ENCODE measurements at regions not wholly inside any gene's neighbourhood (a gene's known extent, or its start where the extent isn't known, plus 50 kb on each side); places are given as distances from the start of the nearest gene placed in this dataset.

DNA sequence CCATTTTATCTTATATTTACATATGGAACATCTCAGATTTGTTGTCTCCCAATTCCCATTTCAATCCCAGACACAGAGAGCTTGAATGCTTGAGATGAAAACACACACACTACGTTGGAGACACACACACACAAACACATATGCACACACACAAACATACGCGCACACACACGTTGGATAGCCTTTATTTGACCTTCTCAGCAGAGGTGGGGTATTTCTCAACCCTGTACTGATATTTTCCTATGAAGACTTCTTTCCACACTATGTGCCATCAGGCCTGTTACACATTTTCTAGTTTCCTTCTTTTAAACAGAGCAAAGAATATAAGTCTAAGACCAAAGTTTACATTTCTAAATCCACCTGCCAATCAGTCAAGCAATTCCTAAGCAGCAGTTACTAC lies 291.0 kb downstream of the TAF11L14 start:
- Histone ChIP-seq H3K27ac (ENCODE audit: low read depth in 1 of 2, low read length in 2 of 2) (no peak overlapping the region), H3K27me3 (ENCODE audit: control insufficient read depth in 1 of 2, insufficient read depth in 2 of 2, low read length in 1 of 2) (no peaks in the 10 kb centered on the region), H3K4me3 (ENCODE audit: low read length in 2 of 2) (no peak overlapping the region), H3K36me3 (ENCODE audit: control insufficient read depth in 1 of 2, insufficient read depth in 2 of 2, low read length in 1 of 2) (no peaks in the 10 kb centered on the region), H3K9me3 (ENCODE audit: control insufficient read depth, low read length) (no peaks in the 10 kb centered on the region), H3K4me1 (ENCODE audit: control insufficient read depth in 1 of 2, insufficient read depth in 2 of 2, low read length in 2 of 2) (no peaks in the 10 kb centered on the region)
- ATAC-seq (ENCODE audit: low FRiP score) (no peak), DNase-seq (no peak)
- WGBS, 2 donors: 81 to 87% methylated on average over 4 of the region's 4 CpGs
- intact Hi-C loops (cut with DNase I): loop anchor here in 1 of 2 donors (10.0 kb wide), 1 partner anchor 710 kb away; the partner anchor contains the start of gene BASP1

DNA sequence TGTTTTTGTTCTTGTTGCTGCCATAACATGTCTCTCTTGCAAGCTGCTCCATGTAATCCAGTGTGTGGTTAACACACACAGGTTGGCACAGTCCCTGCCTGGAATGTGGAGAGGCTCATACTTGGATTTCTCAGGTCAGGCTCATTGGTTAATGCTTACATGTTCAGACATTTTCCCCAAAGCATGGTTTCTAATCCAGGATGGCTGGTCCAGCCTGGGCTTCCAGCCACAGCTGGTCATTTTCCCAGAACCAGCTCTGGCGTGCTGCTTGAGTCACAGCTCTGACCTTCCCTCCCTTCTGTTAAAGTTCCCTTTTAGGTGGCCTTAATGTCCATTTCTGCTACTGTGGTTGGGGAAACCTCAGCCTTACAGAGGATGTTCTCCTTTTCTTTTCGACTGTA lies 294.3 kb downstream of the TAF11L14 start:
- no peaks in the 10 kb centered on the region for H3K27me3 ChIP-seq (ENCODE audit: control insufficient read depth in 1 of 2, insufficient read depth in 2 of 2, low read length in 1 of 2)
- no peak overlapping the region for H3K4me3 ChIP-seq (ENCODE audit: low read length in 2 of 2)
- intact Hi-C loops (cut with DNase I): loop anchor here in 1 of 2 donors (10.0 kb wide), 1 partner anchor 714 kb away; the partner anchor contains the start of gene BASP1
- DNase-seq (peak; percentile 73 to 78), ATAC-seq (ENCODE audit: low FRiP score) (peak; percentile 77)
- H3K36me3 ChIP-seq (ENCODE audit: control insufficient read depth in 1 of 2, insufficient read depth in 2 of 2, low read length in 1 of 2): no peaks in the 10 kb centered on the region
- no peaks in the 10 kb centered on the region for H3K4me1 ChIP-seq (ENCODE audit: control insufficient read depth in 1 of 2, insufficient read depth in 2 of 2, low read length in 2 of 2)
- H3K9me3 ChIP-seq (ENCODE audit: control insufficient read depth, low read length): peaks cover 3% of the 10 kb centered on the region
- H3K27ac ChIP-seq (ENCODE audit: low read depth in 1 of 2, low read length in 2 of 2): peak overlapping the region in 1 of 2 donors; percentile 57
- WGBS, 2 donors: 14 to 21% methylated on average over 2 of the region's 2 CpGs

DNA sequence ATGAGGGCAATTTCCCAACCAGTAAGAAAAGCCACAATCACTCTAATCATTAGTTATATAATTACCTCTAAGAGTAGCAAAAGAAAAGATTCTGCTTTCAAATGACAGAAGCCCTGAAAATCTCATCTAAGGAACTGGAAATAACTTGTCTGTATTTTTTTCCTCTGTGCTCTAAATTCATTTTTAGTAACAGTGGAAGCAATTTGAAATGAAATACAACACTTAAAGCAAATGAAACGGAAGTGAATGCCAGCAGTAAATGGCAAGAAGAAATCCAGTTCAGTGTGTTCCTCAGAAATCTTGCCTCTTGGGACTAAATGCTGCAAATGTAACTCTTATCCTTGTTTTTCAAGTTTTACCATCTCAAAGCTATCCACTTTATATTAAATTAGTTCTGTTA lies 294.9 kb downstream of the TAF11L14 start:
- Histone ChIP-seq H3K4me3 (ENCODE audit: low read length in 2 of 2) (no peak overlapping the region), H3K9me3 (ENCODE audit: control insufficient read depth, low read length) (peaks cover 3% of the 10 kb centered on the region), H3K27ac (ENCODE audit: low read depth in 1 of 2, low read length in 2 of 2) (peak overlapping the region in 1 of 2 donors; percentile 57), H3K4me1 (ENCODE audit: control insufficient read depth in 1 of 2, insufficient read depth in 2 of 2, low read length in 2 of 2) (no peaks in the 10 kb centered on the region), H3K36me3 (ENCODE audit: control insufficient read depth in 1 of 2, insufficient read depth in 2 of 2, low read length in 1 of 2) (no peaks in the 10 kb centered on the region), H3K27me3 (ENCODE audit: control insufficient read depth in 1 of 2, insufficient read depth in 2 of 2, low read length in 1 of 2) (no peaks in the 10 kb centered on the region)
- no peak for DNase-seq
- intact Hi-C loops (cut with DNase I): loop anchor here in 1 of 2 donors (10.0 kb wide), 1 partner anchor 714 kb away; the partner anchor contains the start of gene BASP1
- 0 to 9% methylated on average over 1 of the region's 1 CpG for WGBS, 2 donors
- ATAC-seq (ENCODE audit: low FRiP score): no peak

DNA sequence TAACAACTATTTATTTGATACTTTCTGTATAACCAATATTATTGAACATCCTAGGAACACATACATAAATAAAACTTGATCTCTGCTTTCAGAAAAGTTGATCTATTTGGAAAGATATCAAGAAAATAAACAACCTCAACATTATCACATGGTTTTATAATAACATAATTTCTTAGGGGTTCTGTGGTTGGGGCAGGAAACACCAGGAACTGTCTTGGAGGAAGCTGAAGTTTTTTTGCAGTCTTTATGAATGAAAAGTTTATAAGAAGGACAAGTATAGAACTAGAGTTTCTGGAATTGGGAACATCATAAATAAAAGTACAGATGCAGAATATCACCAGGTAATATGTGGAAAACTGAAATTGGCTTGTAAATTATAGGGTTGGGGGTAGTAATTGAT lies 296.1 kb downstream of the TAF11L14 start:
- Histone ChIP-seq H3K36me3 (ENCODE audit: control insufficient read depth in 1 of 2, insufficient read depth in 2 of 2, low read length in 1 of 2) (no peaks in the 10 kb centered on the region), H3K4me3 (ENCODE audit: low read length in 2 of 2) (no peak overlapping the region), H3K27ac (ENCODE audit: low read depth in 1 of 2, low read length in 2 of 2) (no peak overlapping the region), H3K9me3 (ENCODE audit: control insufficient read depth, low read length) (peaks cover 3% of the 10 kb centered on the region), H3K27me3 (ENCODE audit: control insufficient read depth in 1 of 2, insufficient read depth in 2 of 2, low read length in 1 of 2) (no peaks in the 10 kb centered on the region), H3K4me1 (ENCODE audit: control insufficient read depth in 1 of 2, insufficient read depth in 2 of 2, low read length in 2 of 2) (no peaks in the 10 kb centered on the region)
- ATAC-seq (ENCODE audit: low FRiP score) (no peak), DNase-seq (no peak)
- intact Hi-C loops (cut with DNase I): no loop called here

DNA sequence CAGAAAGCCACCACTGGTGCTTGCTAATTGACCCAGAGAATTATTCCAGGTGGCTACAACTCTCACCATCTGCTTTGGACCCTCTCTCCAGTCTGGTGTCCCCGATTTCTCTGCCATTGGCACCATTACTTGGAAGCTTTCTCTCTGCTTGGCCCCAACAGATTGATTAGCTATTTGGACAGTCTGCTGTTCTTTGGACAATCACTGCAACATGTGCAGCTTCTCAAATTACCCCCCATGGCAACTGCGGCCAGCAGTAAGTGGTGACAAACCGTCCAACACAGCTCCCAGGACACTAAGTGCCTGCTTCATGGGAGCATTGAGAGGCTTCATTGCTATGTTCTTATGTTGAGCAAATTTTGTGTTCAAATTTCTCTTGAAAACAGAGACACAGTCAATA lies 309.8 kb downstream of the TAF11L14 start:
- intact Hi-C loops (cut with DNase I): no loop called here
- Histone ChIP-seq H3K27ac (ENCODE audit: low read depth in 1 of 2, low read length in 2 of 2) (no peak overlapping the region), H3K36me3 (ENCODE audit: control insufficient read depth in 1 of 2, insufficient read depth in 2 of 2, low read length in 1 of 2) (no peaks in the 10 kb centered on the region), H3K27me3 (ENCODE audit: control insufficient read depth in 1 of 2, insufficient read depth in 2 of 2, low read length in 1 of 2) (no peaks in the 10 kb centered on the region), H3K9me3 (ENCODE audit: control insufficient read depth, low read length) (peaks cover 2% of the 10 kb centered on the region), H3K4me1 (ENCODE audit: control insufficient read depth in 1 of 2, insufficient read depth in 2 of 2, low read length in 2 of 2) (no peaks in the 10 kb centered on the region), H3K4me3 (ENCODE audit: low read length in 2 of 2) (no peak overlapping the region)
- WGBS, 2 donors: 67 to 69% methylated on average over 3 of the region's 3 CpGs
- DNase-seq (no peak), ATAC-seq (ENCODE audit: low FRiP score) (no peak)

DNA sequence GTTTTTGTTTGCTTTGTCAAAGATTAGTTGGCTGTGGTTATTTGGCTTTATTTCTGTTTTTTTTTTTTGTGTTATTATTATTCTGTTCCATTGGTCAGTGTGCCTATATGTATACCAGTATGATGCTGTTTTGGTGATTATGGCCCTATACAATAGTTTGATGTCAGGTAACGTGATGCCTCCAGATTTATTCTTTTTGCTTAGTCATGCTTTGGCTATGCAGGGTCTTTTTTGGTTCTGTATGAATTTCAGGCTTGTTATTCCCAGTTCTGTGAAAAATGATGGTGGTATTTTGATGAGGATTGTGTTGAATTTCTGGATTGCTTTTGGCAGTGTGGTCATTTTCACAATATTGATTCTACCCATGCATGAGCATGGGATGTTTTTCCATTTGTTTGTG lies 312.8 kb downstream of the TAF11L14 start:
- H3K4me1 ChIP-seq (ENCODE audit: control insufficient read depth in 1 of 2, insufficient read depth in 2 of 2, low read length in 2 of 2): no peaks in the 10 kb centered on the region
- H3K36me3 ChIP-seq (ENCODE audit: control insufficient read depth in 1 of 2, insufficient read depth in 2 of 2, low read length in 1 of 2): no peaks in the 10 kb centered on the region
- H3K9me3 ChIP-seq (ENCODE audit: control insufficient read depth, low read length): peaks cover 5% of the 10 kb centered on the region
- H3K4me3 ChIP-seq (ENCODE audit: low read length in 2 of 2): no peak overlapping the region
- intact Hi-C loops (cut with DNase I): no loop called here
- H3K27ac ChIP-seq (ENCODE audit: low read depth in 1 of 2, low read length in 2 of 2): no peak overlapping the region
- ATAC-seq (ENCODE audit: low FRiP score) (no peak), DNase-seq (no peak)
- WGBS, 2 donors: 32 to 49% methylated on average over 1 of the region's 1 CpG
- no peaks in the 10 kb centered on the region for H3K27me3 ChIP-seq (ENCODE audit: control insufficient read depth in 1 of 2, insufficient read depth in 2 of 2, low read length in 1 of 2)

DNA sequence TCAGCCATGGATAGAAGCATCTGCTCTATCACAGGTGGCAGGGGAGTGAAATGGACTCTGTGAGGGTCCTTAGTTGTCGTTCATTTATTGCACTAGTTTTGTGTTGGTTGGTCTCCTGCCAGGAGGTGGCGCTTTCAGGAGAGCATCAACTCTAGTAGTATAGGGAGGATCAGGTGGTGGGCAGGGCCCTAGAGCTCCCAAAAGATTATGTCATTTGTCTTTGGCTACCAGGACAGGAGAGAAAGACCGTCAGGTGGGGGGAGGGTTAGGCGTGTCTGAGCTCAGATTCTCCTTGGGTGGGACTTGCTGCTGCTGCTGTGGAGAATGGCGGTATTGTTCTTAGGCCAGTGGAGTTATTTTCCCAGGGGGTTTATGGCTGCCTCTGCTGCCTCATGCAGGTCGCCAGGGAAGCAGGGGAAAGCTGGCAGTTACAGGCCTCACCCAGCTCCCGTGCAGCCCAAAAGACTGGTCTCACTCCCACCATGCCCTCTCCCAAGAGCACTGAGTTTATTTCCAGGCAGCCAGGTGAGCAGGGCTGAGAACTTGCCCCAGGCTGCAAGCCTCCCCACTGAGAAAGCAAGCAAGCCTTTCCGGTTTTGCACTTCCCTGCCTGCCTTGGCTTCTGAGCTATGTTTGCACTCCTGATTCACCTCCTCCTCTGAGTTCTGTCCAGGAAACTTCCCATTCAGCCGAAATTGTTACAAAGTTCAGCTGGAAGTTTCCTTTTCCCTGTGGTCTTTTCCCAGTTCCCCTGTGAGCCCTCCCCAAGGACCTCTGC lies 317.3 kb downstream of the TAF11L14 start:
- Histone ChIP-seq H3K27ac (ENCODE audit: low read depth in 1 of 2, low read length in 2 of 2) (no peak overlapping the region), H3K36me3 (ENCODE audit: control insufficient read depth in 1 of 2, insufficient read depth in 2 of 2, low read length in 1 of 2) (no peaks in the 10 kb centered on the region), H3K4me3 (ENCODE audit: low read length in 2 of 2) (no peak overlapping the region), H3K27me3 (ENCODE audit: control insufficient read depth in 1 of 2, insufficient read depth in 2 of 2, low read length in 1 of 2) (no peaks in the 10 kb centered on the region), H3K9me3 (ENCODE audit: control insufficient read depth, low read length) (peaks cover 3% of the 10 kb centered on the region), H3K4me1 (ENCODE audit: control insufficient read depth in 1 of 2, insufficient read depth in 2 of 2, low read length in 2 of 2) (no peaks in the 10 kb centered on the region)
- DNase-seq (no peak), ATAC-seq (ENCODE audit: low FRiP score) (no peak)
- WGBS, 2 donors: 66 to 70% methylated on average over 9 of the region's 9 CpGs
- intact Hi-C loops (cut with DNase I): no loop called here

DNA sequence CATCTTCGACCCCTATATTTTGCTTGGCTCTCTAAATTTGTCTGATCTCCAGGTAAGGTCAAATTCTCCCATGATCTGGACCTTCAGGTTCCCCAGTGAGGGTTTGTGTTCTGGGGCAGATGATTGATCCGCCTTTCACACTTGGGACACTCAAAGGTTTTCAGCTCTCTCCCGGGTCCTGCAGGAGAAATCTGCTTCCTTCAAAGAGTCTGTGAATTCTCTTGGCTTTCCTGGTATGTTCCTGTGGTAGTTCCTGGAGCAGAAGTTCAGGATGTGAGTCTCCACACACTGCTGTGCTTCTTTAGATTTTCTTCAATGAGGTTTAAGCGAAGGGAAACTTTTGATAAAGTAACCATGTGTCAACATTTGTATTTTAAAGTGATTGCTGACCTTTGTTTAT lies 318.0 kb downstream of the TAF11L14 start:
- Histone ChIP-seq H3K4me3 (ENCODE audit: low read length in 2 of 2) (no peak overlapping the region), H3K27ac (ENCODE audit: low read depth in 1 of 2, low read length in 2 of 2) (no peak overlapping the region), H3K27me3 (ENCODE audit: control insufficient read depth in 1 of 2, insufficient read depth in 2 of 2, low read length in 1 of 2) (no peaks in the 10 kb centered on the region), H3K4me1 (ENCODE audit: control insufficient read depth in 1 of 2, insufficient read depth in 2 of 2, low read length in 2 of 2) (no peaks in the 10 kb centered on the region), H3K36me3 (ENCODE audit: control insufficient read depth in 1 of 2, insufficient read depth in 2 of 2, low read length in 1 of 2) (no peaks in the 10 kb centered on the region), H3K9me3 (ENCODE audit: control insufficient read depth, low read length) (peaks cover 3% of the 10 kb centered on the region)
- no peak for DNase-seq
- no peak for ATAC-seq (ENCODE audit: low FRiP score)
- intact Hi-C loops (cut with DNase I): no loop called here
- 60 to 70% methylated on average over 4 of the region's 4 CpGs for WGBS, 2 donors

DNA sequence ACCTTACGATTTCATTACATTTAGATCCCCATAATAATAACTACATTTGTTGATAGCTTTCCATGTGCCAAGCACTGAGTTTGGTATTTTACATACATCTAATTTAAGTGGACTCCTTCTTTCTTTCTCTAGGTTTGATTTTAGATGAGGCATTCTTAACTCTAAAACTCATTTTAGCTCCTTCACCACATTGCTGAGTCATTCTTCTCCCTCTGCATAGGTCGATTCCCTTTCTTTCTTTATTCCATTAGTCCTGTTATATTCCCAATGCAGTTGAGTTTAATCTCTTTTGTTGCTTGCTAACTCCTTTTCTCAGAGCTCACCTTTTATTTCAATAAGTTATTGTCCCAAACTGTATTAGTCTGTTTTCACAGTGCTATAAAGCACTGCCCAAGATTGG lies 329.8 kb downstream of the TAF11L14 start:
- no peaks in the 10 kb centered on the region for H3K4me1 ChIP-seq (ENCODE audit: control insufficient read depth in 1 of 2, insufficient read depth in 2 of 2, low read length in 2 of 2)
- intact Hi-C loops (cut with DNase I): no loop called here
- H3K27me3 ChIP-seq (ENCODE audit: control insufficient read depth in 1 of 2, insufficient read depth in 2 of 2, low read length in 1 of 2): no peaks in the 10 kb centered on the region
- no peak overlapping the region for H3K4me3 ChIP-seq (ENCODE audit: low read length in 2 of 2)
- no peaks in the 10 kb centered on the region for H3K9me3 ChIP-seq (ENCODE audit: control insufficient read depth, low read length)
- H3K36me3 ChIP-seq (ENCODE audit: control insufficient read depth in 1 of 2, insufficient read depth in 2 of 2, low read length in 1 of 2): no peaks in the 10 kb centered on the region
- ATAC-seq (ENCODE audit: low FRiP score) (no peak), DNase-seq (no peak)
- H3K27ac ChIP-seq (ENCODE audit: low read depth in 1 of 2, low read length in 2 of 2): no peak overlapping the region
- 63 to 64% methylated on average over 2 of the region's 2 CpGs for WGBS, 2 donors

Measured in aorta (tissue), 5 donors.